Neural cell (in vitro differentiated cells): ENCODE measurements at regions not wholly inside any gene's neighbourhood (a gene's known extent, or its start where the extent isn't known, plus 50 kb on each side); places are given as distances from the start of the nearest gene placed in this dataset.

Experiments used
- H2AFZ ChIP-seq: fragments of 200-600, 300-800 bp; sonication (generic), shearing (Covaris generic); 2 replicates; pipeline ENCODE4 v1.6.0; 2014; ENCODE audit warnings: low read depth, mild to moderate bottlenecking, antibody characterized with exemption, low read length, moderate library complexity
- H3F3A ChIP-seq: fragments of 200-600 bp; shearing (Covaris generic); 2 replicates; pipeline ENCODE4 v1.6.1; 2016; ENCODE audit warnings: mild to moderate bottlenecking, moderate library complexity, mixed read lengths, antibody characterized with exemption, low read length; ENCODE audit not compliant: insufficient read depth, poor library complexity, severe bottlenecking
- H3K27ac ChIP-seq: fragments of 200-600, 300-800 bp; sonication (generic), shearing (Covaris generic); 2 replicates; pipeline ENCODE4 v1.5.1; 2014; ENCODE audit warnings: mild to moderate bottlenecking, low read length, moderate library complexity
- H3K27me3 ChIP-seq: fragments of 300-800, 200-600 bp; sonication (generic), shearing (Covaris generic); 2 replicates; pipeline ENCODE4 v1.6.0; 2014; ENCODE audit warnings: mild to moderate bottlenecking, low read depth, low read length, moderate library complexity; ENCODE audit not compliant: insufficient read depth
- H3K36me3 ChIP-seq: fragments of 300-800, 200-600 bp; sonication (generic), shearing (Covaris generic); 2 replicates; pipeline ENCODE4 v1.5.1; 2014; ENCODE audit warnings: mild to moderate bottlenecking, antibody characterized with exemption, low read length, moderate library complexity; ENCODE audit not compliant: insufficient read depth
- H3K4me2 ChIP-seq: fragments of 300-800, 200-600 bp; sonication (generic), shearing (Covaris generic); 2 replicates; pipeline ENCODE4 v1.6.0; 2014; ENCODE audit warnings: mild to moderate bottlenecking, low read length
- H3K4me3 ChIP-seq: fragments of 300-800, 200-600 bp; sonication (generic), shearing (Covaris generic); 2 replicates; pipeline ENCODE4 v1.5.1; 2014; ENCODE audit warnings: mild to moderate bottlenecking, low read length, moderate library complexity
- H3K79me2 ChIP-seq: fragments of 200-600 bp; shearing (Covaris generic); replicated peaks from 2 replicates; pipeline ENCODE4 v1.6.0; 2014; ENCODE audit warnings: mild to moderate bottlenecking, low read length, moderate library complexity; ENCODE audit not compliant: insufficient read depth
- H3K9ac ChIP-seq: fragments of 300-800, 200-600 bp; sonication (generic), shearing (Covaris generic); 2 replicates; pipeline ENCODE4 v1.6.1; 2016; ENCODE audit warnings: mild to moderate bottlenecking, low read length, mixed read lengths
- H3K9me2 ChIP-seq: fragments of 200-600 bp; shearing (Covaris generic); 2 replicates; pipeline ENCODE4 v1.6.1; 2016; ENCODE audit warnings: mild to moderate bottlenecking, low read length, mixed read lengths; ENCODE audit not compliant: insufficient read depth
- H3K9me3 ChIP-seq: fragments of 200-600, 300-800 bp; sonication (generic), shearing (Covaris generic); 2 replicates; pipeline ENCODE4 v1.6.1; 2016; ENCODE audit warnings: mild to moderate bottlenecking, mixed run types, low read length, moderate library complexity, mixed read lengths
- H4K20me1 ChIP-seq: fragments of 200-600 bp; shearing (Covaris generic); 2 replicates; pipeline ENCODE4 v1.6.1; 2016; ENCODE audit warnings: mild to moderate bottlenecking, mixed run types; ENCODE audit not compliant: insufficient read depth
- EP300 ChIP-seq: fragments of 450-650 bp; conservative IDR thresholded peaks from 2 replicates; pipeline ENCODE4 v1.6.1; 2014; ENCODE audit warnings: antibody characterized with exemption, mild to moderate bottlenecking, moderate library complexity; ENCODE audit not compliant: poor library complexity, severe bottlenecking
- EZH2 ChIP-seq: fragments of 200-600, 300-800 bp; shearing (Covaris generic), sonication (generic); IDR thresholded peaks from 2 replicates; pipeline ENCODE4 v1.6.1; 2014; ENCODE audit warnings: antibody characterized with exemption, low read length, borderline replicate concordance, mild to moderate bottlenecking; ENCODE audit not compliant: insufficient read depth, poor library complexity, severe bottlenecking
- MXI1 ChIP-seq: fragments of 450-650 bp; conservative IDR thresholded peaks from 2 replicates; pipeline ENCODE4 v1.6.1; 2014; ENCODE audit warnings: antibody characterized with exemption, mild to moderate bottlenecking; ENCODE audit not compliant: poor library complexity, severe bottlenecking
- POLR2AphosphoS5 ChIP-seq: IDR thresholded peaks from 2 replicates; pipeline ENCODE4 v1.6.1; 2012
- RAD21 ChIP-seq: fragments of 450-650 bp; conservative IDR thresholded peaks from 2 replicates; pipeline ENCODE4 v1.6.1; 2014; ENCODE audit warnings: antibody characterized with exemption, mild to moderate bottlenecking, moderate library complexity
- REST ChIP-seq: IDR thresholded peaks from 2 replicates; pipeline ENCODE4 v1.6.1; 2012; ENCODE audit warnings: borderline replicate concordance
- SMC3 ChIP-seq: fragments of 450-650 bp; conservative IDR thresholded peaks from 2 replicates; pipeline ENCODE4 v1.6.1; 2014; ENCODE audit warnings: antibody characterized with exemption, mild to moderate bottlenecking, moderate library complexity; ENCODE audit not compliant: poor library complexity
- TAF1 ChIP-seq: IDR thresholded peaks from 2 replicates; pipeline ENCODE4 v1.6.1; 2012; ENCODE audit warnings: low read depth
- TF ChIP-seq, protein P1 (sequence below): fragments of 450-650 bp; IDR thresholded peaks from 2 replicates; pipeline ENCODE4 v1.5.1; 2014; ENCODE audit warnings: antibody characterized with exemption, mild to moderate bottlenecking, moderate library complexity; ENCODE audit not compliant: poor library complexity, severe bottlenecking

- Histone ChIP-seq H3K9me2 (no peaks in the 10 kb centered on the region), H3K4me2 (no peak overlapping the region), H3K79me2 (no peaks in the 10 kb centered on the region), H3K9ac (no peak overlapping the region), H4K20me1 (no peaks in the 10 kb centered on the region), H3F3A (no peaks in the 10 kb centered on the region), H3K9me3 (no peaks in the 10 kb centered on the region), H3K27ac (no peak overlapping the region), H3K4me3 (no peak overlapping the region), H3K36me3 (no peaks in the 10 kb centered on the region), H3K27me3 (no peaks in the 10 kb centered on the region), H2AFZ (no peak overlapping the region)
- TF ChIP-seq POLR2AphosphoS5 (no peak), SMC3 (no peak), REST (no peak), EZH2 (no peak), MXI1 (no peak), RAD21 (no peak), EP300 (no peak), TAF1 (no peak)
- TF ChIP-seq, protein P1, sequence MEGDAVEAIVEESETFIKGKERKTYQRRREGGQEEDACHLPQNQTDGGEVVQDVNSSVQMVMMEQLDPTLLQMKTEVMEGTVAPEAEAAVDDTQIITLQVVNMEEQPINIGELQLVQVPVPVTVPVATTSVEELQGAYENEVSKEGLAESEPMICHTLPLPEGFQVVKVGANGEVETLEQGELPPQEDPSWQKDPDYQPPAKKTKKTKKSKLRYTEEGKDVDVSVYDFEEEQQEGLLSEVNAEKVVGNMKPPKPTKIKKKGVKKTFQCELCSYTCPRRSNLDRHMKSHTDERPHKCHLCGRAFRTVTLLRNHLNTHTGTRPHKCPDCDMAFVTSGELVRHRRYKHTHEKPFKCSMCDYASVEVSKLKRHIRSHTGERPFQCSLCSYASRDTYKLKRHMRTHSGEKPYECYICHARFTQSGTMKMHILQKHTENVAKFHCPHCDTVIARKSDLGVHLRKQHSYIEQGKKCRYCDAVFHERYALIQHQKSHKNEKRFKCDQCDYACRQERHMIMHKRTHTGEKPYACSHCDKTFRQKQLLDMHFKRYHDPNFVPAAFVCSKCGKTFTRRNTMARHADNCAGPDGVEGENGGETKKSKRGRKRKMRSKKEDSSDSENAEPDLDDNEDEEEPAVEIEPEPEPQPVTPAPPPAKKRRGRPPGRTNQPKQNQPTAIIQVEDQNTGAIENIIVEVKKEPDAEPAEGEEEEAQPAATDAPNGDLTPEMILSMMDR: no peak
These were observed 444.6 kb downstream of the REEP3 start for GRCh38 chr10:63965846-63966245.

DNA sequence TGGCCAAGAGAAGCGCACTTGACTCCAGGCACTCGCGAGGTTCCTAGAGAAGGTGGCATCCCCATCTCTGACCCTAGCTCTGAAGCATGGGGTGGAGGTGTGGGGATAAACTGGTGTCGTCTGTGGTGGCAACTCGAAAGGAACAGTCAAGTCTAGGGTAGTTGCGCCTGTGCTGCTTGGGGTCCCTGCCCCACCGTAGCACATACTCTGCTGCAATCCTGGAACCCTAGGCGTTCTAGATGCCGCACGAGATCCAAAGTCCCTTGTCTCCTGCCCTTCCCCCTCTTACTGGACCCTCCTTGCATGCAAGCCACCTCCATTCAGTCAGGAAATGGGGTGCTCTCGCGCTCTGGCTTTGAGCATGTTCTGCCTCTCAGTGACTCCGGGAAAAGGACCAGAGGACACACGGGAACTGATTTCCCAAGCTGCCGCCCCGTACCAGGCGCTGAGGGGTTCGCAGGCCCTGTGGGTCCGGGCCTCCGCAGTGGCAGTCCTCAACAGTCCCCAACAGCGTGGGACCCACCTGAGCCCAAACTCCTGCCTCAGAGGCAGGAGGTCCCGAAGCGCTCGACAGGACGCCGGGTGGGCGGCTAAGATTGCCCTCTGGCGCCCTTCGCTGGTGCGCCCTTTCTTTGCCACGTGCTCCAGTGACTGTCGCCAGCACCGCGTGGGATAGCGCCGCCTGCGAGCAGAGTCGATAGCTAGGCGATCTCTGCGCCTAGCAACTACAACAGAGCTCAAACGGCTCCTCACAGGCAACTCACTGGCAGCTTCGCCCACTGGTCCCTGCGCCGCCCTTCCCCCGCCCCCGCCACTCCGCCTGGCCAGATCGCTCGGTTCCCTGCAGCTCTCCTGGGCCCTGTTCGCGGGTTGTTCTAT is 452.0 kb downstream of the REEP3 start:
- Histone ChIP-seq H3F3A (no peaks in the 10 kb centered on the region), H3K9me3 (no peaks in the 10 kb centered on the region), H3K79me2 (no peaks in the 10 kb centered on the region), H3K27me3 (no peaks in the 10 kb centered on the region), H3K4me3 (no peak overlapping the region), H2AFZ (no peak overlapping the region), H3K9me2 (no peaks in the 10 kb centered on the region), H4K20me1 (no peaks in the 10 kb centered on the region), H3K4me2 (no peak overlapping the region), H3K36me3 (no peaks in the 10 kb centered on the region), H3K27ac (no peak overlapping the region), H3K9ac (no peak overlapping the region)
- TF ChIP-seq EZH2: no peak
- no peak for TF ChIP-seq TAF1
- TF ChIP-seq EP300: no peak
- TF ChIP-seq REST: no peak
- no peak for TF ChIP-seq MXI1
- TF ChIP-seq, protein P1: no peak
- TF ChIP-seq SMC3: no peak
- no peak for TF ChIP-seq RAD21
- TF ChIP-seq POLR2AphosphoS5: no peak
